HCT116 (cell line): ENCODE measurements at regions not wholly inside any gene's neighbourhood (a gene's known extent, or its start where the extent isn't known, plus 50 kb on each side); places are given as distances from the start of the nearest gene placed in this dataset.

Experiments used
- ATAC-seq: fragments of 200-7000 bp; cut with Tn5 transposase; 2 replicates; pipeline ENCODE4 v1.9.1; 2020; ENCODE audit warnings: mild to moderate bottlenecking, moderate library complexity
- BruUV-seq: library from RNA; stranded (reverse); fragments of 400-500 nt; replicated peaks from 2 replicates; lab custom pipeline; 2021; lab: Mats Ljungman, UMichigan
- CTCF ChIA-PET: fragments of 300-600 bp; sonication (Branson Sonifier 250); formaldehyde crosslinking; loops from one replicate; lab custom pipeline; 2021; ENCODE audit warnings: antibody characterized with exemption; lab: Charles Lee
- POLR2A ChIA-PET: fragments of 300-600, 350-600 bp; sonication (Branson Sonifier 250); formaldehyde crosslinking; loops from one replicate; lab custom pipeline; 2021; ENCODE audit warnings: antibody characterized with exemption; lab: Charles Lee
- RAD21 ChIA-PET, 2 experiments: fragments of 300-600 bp; sonication (Branson Sonifier 250); formaldehyde crosslinking; loops; one replicate each; lab custom pipeline; 2023; ENCODE audit warnings: low total read pairs in 2 of 2; ENCODE audit not compliant: uncharacterized antibody in 2 of 2, unreplicated experiment in 2 of 2, low non-redundant PET in 1 of 2; lab: Charles Lee
- DNase-seq: peaks from one replicate; pipeline ENCODE4 v3.0.0-alpha.2; 2010; ENCODE audit warnings: low read depth, low spot score
- H2AFZ ChIP-seq: fragments of 200-600 bp; shearing (Covaris generic), sonication (generic); 2 replicates; pipeline ENCODE4 v1.6.1; 2017; ENCODE audit warnings: low read depth, mixed run types, mixed read lengths, antibody characterized with exemption, low read length; ENCODE audit not compliant: poor library complexity, severe bottlenecking
- H3K27ac ChIP-seq: 2 replicates; pipeline ENCODE4 v1.5.1; 2012; ENCODE audit warnings: low read depth, low read length
- H3K27me3 ChIP-seq: fragments of 200-600 bp; sonication (generic); 2 replicates; pipeline ENCODE4 v1.6.1; 2016; ENCODE audit warnings: mixed run types, low read length, mixed read lengths; ENCODE audit not compliant: insufficient read depth
- H3K36me3 ChIP-seq, 2 experiments: fragments of 200-500 bp in 1 of 2; fragments of 200-600 bp in 1 of 2; sonication (Bioruptor generic) in 1 of 2; sonication (generic) in 1 of 2; 2 replicates each; pipeline versions ENCODE4 v1.5.1 to v1.6.1; 2014 to 2016; ENCODE audit warnings: low read length in 2 of 2, inconsistent platforms in 1 of 2, mixed read lengths in 1 of 2, mixed run types in 1 of 2; ENCODE audit not compliant: insufficient read depth in 2 of 2, control insufficient read depth in 1 of 2
- H3K4me1 ChIP-seq, 2 experiments: fragments of 200-600 bp in 1 of 2; sonication (generic) in 1 of 2; 2 replicates each; pipeline versions ENCODE4 v1.5.1 to v1.6.1; 2012 to 2017; ENCODE audit warnings: low read length in 2 of 2, inconsistent platforms in 1 of 2, mild to moderate bottlenecking in 1 of 2, mixed read lengths in 1 of 2, mixed run types in 1 of 2, moderate library complexity in 1 of 2; ENCODE audit not compliant: insufficient read depth in 2 of 2, control insufficient read depth in 1 of 2
- H3K4me2 ChIP-seq: fragments of 200-600 bp; sonication (generic); 2 replicates; pipeline ENCODE4 v1.6.1; 2017; ENCODE audit warnings: mixed run types, low read length, mixed read lengths
- H3K4me3 ChIP-seq, 2 experiments: fragments of 200-600 bp in 1 of 2; sonication (generic) in 1 of 2; replicated peaks in 1 of 2; 2 replicates each; pipeline ENCODE4 v1.5.1; 2011 to 2016; ENCODE audit warnings: low read length in 2 of 2, control low read depth in 1 of 2, low read depth in 1 of 2, mild to moderate bottlenecking in 1 of 2, mixed read lengths in 1 of 2, mixed run types in 1 of 2
- H3K79me2 ChIP-seq: fragments of 200-600 bp; sonication (generic); 2 replicates; pipeline ENCODE4 v1.6.1; 2017; ENCODE audit warnings: mild to moderate bottlenecking, mixed run types, low read length, moderate library complexity, mixed read lengths; ENCODE audit not compliant: insufficient read depth
- H3K9ac ChIP-seq: fragments of 200-600 bp; sonication (generic); 2 replicates; pipeline ENCODE4 v1.6.1; 2016; ENCODE audit warnings: low read length, mixed read lengths
- H3K9me2 ChIP-seq: fragments of 200-600 bp; sonication (generic), shearing (Covaris generic); 2 replicates; pipeline ENCODE4 v1.6.1; 2017; ENCODE audit warnings: mixed run types, mild to moderate bottlenecking, moderate library complexity; ENCODE audit not compliant: insufficient read depth
- H3K9me3 ChIP-seq, 2 experiments: fragments of 200-500 bp in 1 of 2; fragments of 200-600 bp in 1 of 2; sonication (Bioruptor generic) in 1 of 2; sonication (generic) in 1 of 2; 2 replicates each; pipeline ENCODE4 v1.6.1; 2014 to 2017; ENCODE audit warnings: low read length in 2 of 2, mixed read lengths in 2 of 2, inconsistent platforms in 1 of 2, low read depth in 1 of 2, mild to moderate bottlenecking in 1 of 2, mixed run types in 1 of 2, moderate library complexity in 1 of 2; ENCODE audit not compliant: control insufficient read depth in 1 of 2, insufficient read depth in 1 of 2
- H4K20me1 ChIP-seq: fragments of 200-600 bp; sonication (generic), shearing (Covaris generic); 2 replicates; pipeline ENCODE4 v1.6.1; 2017; ENCODE audit warnings: mixed run types, mild to moderate bottlenecking, moderate library complexity; ENCODE audit not compliant: insufficient read depth
- ATF3 ChIP-seq: IDR thresholded peaks from 2 replicates; pipeline ENCODE4 v1.6.1; 2012
- CBX3 ChIP-seq: IDR thresholded peaks from 2 replicates; pipeline ENCODE4 v1.6.1; 2012; ENCODE audit warnings: low read depth
- CEBPB ChIP-seq: IDR thresholded peaks from 2 replicates; pipeline ENCODE4 v1.6.1; 2012; ENCODE audit warnings: low read depth
- EGR1 ChIP-seq: IDR thresholded peaks from 2 replicates; pipeline ENCODE4 v1.6.1; 2012; ENCODE audit warnings: low read depth
- ELF1 ChIP-seq: IDR thresholded peaks from 2 replicates; pipeline ENCODE4 v1.6.1; 2012; ENCODE audit warnings: low read depth, borderline replicate concordance
- EZH2 ChIP-seq: fragments of 200-600 bp; sonication (generic); IDR thresholded peaks from 2 replicates; pipeline ENCODE4 v1.6.1; 2017; ENCODE audit warnings: antibody characterized with exemption, mixed run types
- RAD21 ChIP-seq: IDR thresholded peaks from 2 replicates; pipeline ENCODE4 v1.6.1; 2012; ENCODE audit warnings: low read depth, mild to moderate bottlenecking
- SIN3A ChIP-seq: IDR thresholded peaks from 2 replicates; pipeline ENCODE4 v1.6.1; 2012; ENCODE audit warnings: low read depth
- SRF ChIP-seq: IDR thresholded peaks from 2 replicates; pipeline ENCODE4 v1.6.1; 2012; ENCODE audit warnings: low read depth
- YY1 ChIP-seq: IDR thresholded peaks from 2 replicates; pipeline ENCODE4 v1.6.1; 2011; ENCODE audit warnings: low read length, low read depth, moderate library complexity, mild to moderate bottlenecking; ENCODE audit not compliant: insufficient replicate concordance; ENCODE audit errors: extremely low read depth
- ZBTB33 ChIP-seq: IDR thresholded peaks from 2 replicates; pipeline ENCODE4 v1.6.1; 2011; ENCODE audit warnings: mild to moderate bottlenecking, low read length, moderate library complexity; ENCODE audit not compliant: insufficient replicate concordance; ENCODE audit errors: extremely low read depth
- ZNF274 ChIP-seq: fragments of 200-500 bp; sonication (Bioruptor generic); IDR thresholded peaks from 2 replicates; pipeline ENCODE4 v1.6.1; 2014; ENCODE audit warnings: mild to moderate bottlenecking, low read depth, low read length, inconsistent platforms
- intact Hi-C: fragments of 100-400 bp; cut with micrococcal nuclease; formaldehyde crosslinking; loops from 2 replicates; pipeline ENCODE4 v1.10.0; 2022
- TF ChIP-seq, protein P1 (sequence below): IDR thresholded peaks from 2 replicates; pipeline ENCODE4 v1.6.1; 2012
- TF ChIP-seq, protein P2 (sequence below), 3 experiments: fragments of 200-600 bp in 1 of 3; sonication (generic) in 1 of 3; IDR thresholded peaks in 2 of 3; conservative IDR thresholded peaks in 1 of 3; 2 replicates each; pipeline ENCODE4 v1.5.1; 2012 to 2017; ENCODE audit warnings: low read depth in 2 of 3, low read length in 2 of 3, antibody characterized with exemption in 1 of 3, borderline replicate concordance in 1 of 3, control low read depth in 1 of 3, mild to moderate bottlenecking in 1 of 3, mixed read lengths in 1 of 3, mixed run types in 1 of 3, moderate library complexity in 1 of 3; ENCODE audit not compliant: insufficient read depth in 1 of 3

GRCh38 chr11:92149996-92150395 lies 74.6 kb upstream of the FAT3 start:
- H2AFZ ChIP-seq: no peak overlapping the region
- H3K79me2 ChIP-seq: no peaks in the 10 kb centered on the region
- peaks cover 3 to 15% of the 10 kb centered on the region in 2 experiments; a peak in 2 of 4 replicates for H3K9me3 ChIP-seq
- no peak overlapping the region for H3K9ac ChIP-seq
- intact Hi-C loops: no loop called here
- H3K4me1 ChIP-seq: no peaks in the 10 kb centered on the region
- ATAC-seq: no peak
- no peaks in the 10 kb centered on the region for H3K36me3 ChIP-seq
- no peak for TF ChIP-seq CEBPB
- H4K20me1 ChIP-seq: no peaks in the 10 kb centered on the region
- ChIA-PET CTCF (no interaction called here), RAD21 (no interaction called here), POLR2A (no interaction called here)
- no peak overlapping the region for H3K4me3 ChIP-seq
- DNase-seq: no peak
- no TSS peak for BruUV-seq
- H3K4me2 ChIP-seq: no peak overlapping the region
- H3K27me3 ChIP-seq: no peaks in the 10 kb centered on the region
- H3K27ac ChIP-seq: no peak overlapping the region
- H3K9me2 ChIP-seq: no peaks in the 10 kb centered on the region

GRCh38 chr11:92141725-92142124 lies 82.9 kb upstream of the FAT3 start:
- Histone ChIP-seq H3K27ac (no peak overlapping the region), H4K20me1 (no peaks in the 10 kb centered on the region), H3K9ac (no peak overlapping the region), H3K4me1 (no peaks in the 10 kb centered on the region), H3K9me3 (peaks cover 6 to 12% of the 10 kb centered on the region in 2 experiments; a peak in 2 of 4 replicates), H2AFZ (no peak overlapping the region), H3K9me2 (no peaks in the 10 kb centered on the region), H3K27me3 (no peaks in the 10 kb centered on the region), H3K4me3 (no peak overlapping the region), H3K36me3 (no peaks in the 10 kb centered on the region), H3K4me2 (no peak overlapping the region)
- intact Hi-C loops: no loop called here
- ChIA-PET POLR2A (no interaction called here), RAD21 (no interaction called here), CTCF (no interaction called here)
- no peak for DNase-seq
- no peak for ATAC-seq
- TF ChIP-seq EZH2 (no peak), RAD21 (no peak), ZBTB33 (no peak), YY1 (no peak), EGR1 (no peak), SRF (no peak), CBX3 (no peak), ELF1 (no peak), SIN3A (no peak), ATF3 (no peak), ZNF274 (no peak)
- TF ChIP-seq, protein P1, sequence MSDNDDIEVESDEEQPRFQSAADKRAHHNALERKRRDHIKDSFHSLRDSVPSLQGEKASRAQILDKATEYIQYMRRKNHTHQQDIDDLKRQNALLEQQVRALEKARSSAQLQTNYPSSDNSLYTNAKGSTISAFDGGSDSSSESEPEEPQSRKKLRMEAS: no peak
- TF ChIP-seq, protein P2, sequence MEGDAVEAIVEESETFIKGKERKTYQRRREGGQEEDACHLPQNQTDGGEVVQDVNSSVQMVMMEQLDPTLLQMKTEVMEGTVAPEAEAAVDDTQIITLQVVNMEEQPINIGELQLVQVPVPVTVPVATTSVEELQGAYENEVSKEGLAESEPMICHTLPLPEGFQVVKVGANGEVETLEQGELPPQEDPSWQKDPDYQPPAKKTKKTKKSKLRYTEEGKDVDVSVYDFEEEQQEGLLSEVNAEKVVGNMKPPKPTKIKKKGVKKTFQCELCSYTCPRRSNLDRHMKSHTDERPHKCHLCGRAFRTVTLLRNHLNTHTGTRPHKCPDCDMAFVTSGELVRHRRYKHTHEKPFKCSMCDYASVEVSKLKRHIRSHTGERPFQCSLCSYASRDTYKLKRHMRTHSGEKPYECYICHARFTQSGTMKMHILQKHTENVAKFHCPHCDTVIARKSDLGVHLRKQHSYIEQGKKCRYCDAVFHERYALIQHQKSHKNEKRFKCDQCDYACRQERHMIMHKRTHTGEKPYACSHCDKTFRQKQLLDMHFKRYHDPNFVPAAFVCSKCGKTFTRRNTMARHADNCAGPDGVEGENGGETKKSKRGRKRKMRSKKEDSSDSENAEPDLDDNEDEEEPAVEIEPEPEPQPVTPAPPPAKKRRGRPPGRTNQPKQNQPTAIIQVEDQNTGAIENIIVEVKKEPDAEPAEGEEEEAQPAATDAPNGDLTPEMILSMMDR (IDR thresholded peaks at IDR 0.05 in 2 of 3, conservative IDR thresholded peaks at IDR 0.05 in 1 of 3; ENCODE audit: borderline replicate concordance in 1 of 3, insufficient read depth in 1 of 3, low read depth in 2 of 3, low read length in 2 of 3): no peak
- TF ChIP-seq, all 23 proteins: peak for 0
- BruUV-seq: no TSS peak
- H3K79me2 ChIP-seq: no peaks in the 10 kb centered on the region
